MCF 10A (cell line): ENCODE measurements at regions not wholly inside any gene's neighbourhood (a gene's known extent, or its start where the extent isn't known, plus 50 kb on each side); places are given as distances from the start of the nearest gene placed in this dataset.

ENCODE experiments used
- BruUV-seq: library from RNA; stranded (reverse); fragments of 400-500 nt; replicated peaks from 2 replicates; lab custom pipeline; 2021; lab: Mats Ljungman, UMichigan
- CTCF ChIA-PET: fragments of 300-600 bp; sonication (Branson Sonifier 250); formaldehyde crosslinking; extraction: SDS; loops from one replicate; lab custom pipeline; 2021; ENCODE audit warnings: antibody characterized with exemption, inconsistent platforms; lab: Yijun Ruan, JAX
- POLR2A ChIA-PET: fragments of 300-600, 350-650 bp; sonication (Branson Sonifier 250); formaldehyde crosslinking; extraction: SDS; loops from one replicate; lab custom pipeline; 2020; ENCODE audit warnings: antibody characterized with exemption, inconsistent platforms; lab: Yijun Ruan, JAX
- DNase-seq: peaks from one replicate; pipeline ENCODE4 v3.0.0-alpha.2; 2018; ENCODE audit not compliant: unreplicated experiment
- H3K27ac Mint-ChIP-seq: one replicate; pipeline ENCODE4 v1.8.0; 2022; ENCODE audit warnings: mild to moderate bottlenecking, low read depth, mixed read lengths; ENCODE audit not compliant: unreplicated experiment
- H3K27me3 Mint-ChIP-seq: one replicate; pipeline ENCODE4 v1.8.0; 2022; ENCODE audit warnings: mixed read lengths; ENCODE audit not compliant: insufficient read depth, unreplicated experiment
- H3K36me3 Mint-ChIP-seq: one replicate; pipeline ENCODE4 v1.8.0; 2022; ENCODE audit warnings: mild to moderate bottlenecking, moderate library complexity, mixed read lengths; ENCODE audit not compliant: insufficient read depth, unreplicated experiment
- H3K4me1 Mint-ChIP-seq: one replicate; pipeline ENCODE4 v1.8.0; 2022; ENCODE audit warnings: mixed read lengths; ENCODE audit not compliant: insufficient read depth, unreplicated experiment
- H3K4me3 Mint-ChIP-seq: one replicate; pipeline ENCODE4 v1.8.0; 2022; ENCODE audit warnings: mild to moderate bottlenecking, moderate library complexity, mixed read lengths; ENCODE audit not compliant: unreplicated experiment
- H3K9me3 Mint-ChIP-seq: one replicate; pipeline ENCODE4 v1.8.0; 2022; ENCODE audit warnings: mixed read lengths; ENCODE audit not compliant: unreplicated experiment
- intact Hi-C: fragments of 100-400 bp; cut with micrococcal nuclease; formaldehyde crosslinking; loops from 2 replicates; pipeline ENCODE4 v1.14.1; 2022
- TF ChIP-seq, protein P1 (sequence below): fragments of 200-600 bp; IDR thresholded peaks from one replicate; pipeline ENCODE4 v1.8.0; 2022; ENCODE audit warnings: antibody characterized with exemption, mild to moderate bottlenecking; ENCODE audit not compliant: unreplicated experiment

DNA sequence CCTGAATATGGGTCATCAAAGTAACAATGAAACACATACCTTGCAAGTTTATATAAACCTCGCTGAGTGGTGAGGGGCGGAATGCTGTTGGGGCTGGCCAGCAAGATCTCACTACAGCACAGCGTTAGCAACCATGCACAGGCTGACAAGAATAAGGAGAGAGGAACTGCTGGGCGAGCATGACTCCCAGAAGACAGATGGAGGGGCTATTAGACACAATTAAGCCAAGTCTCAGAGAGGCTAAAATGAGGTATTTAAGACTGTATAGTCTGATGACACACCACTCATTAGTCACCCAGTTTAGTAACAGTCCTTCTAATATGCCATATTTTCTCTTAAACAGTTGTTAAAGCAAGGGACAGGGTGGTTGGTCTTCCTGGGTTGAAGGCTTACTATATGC, 340.2 kb upstream of the NR5A2 start:
- Mint-ChIP-seq H3K36me3 (no peaks in the 10 kb centered on the region), H3K27me3 (no peaks in the 10 kb centered on the region), H3K27ac (no peak overlapping the region), H3K4me1 (peaks cover 28% of the 10 kb centered on the region), H3K9me3 (no peaks in the 10 kb centered on the region), H3K4me3 (no peak overlapping the region)
- intact Hi-C loops = loop anchor here (5.0 to 10.0 kb wide), 2 partner anchors 95 to 727 kb away; partner anchors contain the start of gene ZNF281
- CTCF ChIA-PET = interaction anchor here (0.6 to 7.3 kb wide), 18 partner anchors 18 to 829 kb away, joined by 3 to 73 read pairs (median 4); no protein-coding TSS in a partner anchor
- TF ChIP-seq, protein P1, sequence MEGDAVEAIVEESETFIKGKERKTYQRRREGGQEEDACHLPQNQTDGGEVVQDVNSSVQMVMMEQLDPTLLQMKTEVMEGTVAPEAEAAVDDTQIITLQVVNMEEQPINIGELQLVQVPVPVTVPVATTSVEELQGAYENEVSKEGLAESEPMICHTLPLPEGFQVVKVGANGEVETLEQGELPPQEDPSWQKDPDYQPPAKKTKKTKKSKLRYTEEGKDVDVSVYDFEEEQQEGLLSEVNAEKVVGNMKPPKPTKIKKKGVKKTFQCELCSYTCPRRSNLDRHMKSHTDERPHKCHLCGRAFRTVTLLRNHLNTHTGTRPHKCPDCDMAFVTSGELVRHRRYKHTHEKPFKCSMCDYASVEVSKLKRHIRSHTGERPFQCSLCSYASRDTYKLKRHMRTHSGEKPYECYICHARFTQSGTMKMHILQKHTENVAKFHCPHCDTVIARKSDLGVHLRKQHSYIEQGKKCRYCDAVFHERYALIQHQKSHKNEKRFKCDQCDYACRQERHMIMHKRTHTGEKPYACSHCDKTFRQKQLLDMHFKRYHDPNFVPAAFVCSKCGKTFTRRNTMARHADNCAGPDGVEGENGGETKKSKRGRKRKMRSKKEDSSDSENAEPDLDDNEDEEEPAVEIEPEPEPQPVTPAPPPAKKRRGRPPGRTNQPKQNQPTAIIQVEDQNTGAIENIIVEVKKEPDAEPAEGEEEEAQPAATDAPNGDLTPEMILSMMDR = no peak
- no peak for DNase-seq
- BruUV-seq = no TSS peak
- POLR2A ChIA-PET = interaction anchor here (0.7 to 1.3 kb wide), 2 partner anchors 107 to 605 kb away, joined by 3 read pairs; no protein-coding TSS in a partner anchor

DNA sequence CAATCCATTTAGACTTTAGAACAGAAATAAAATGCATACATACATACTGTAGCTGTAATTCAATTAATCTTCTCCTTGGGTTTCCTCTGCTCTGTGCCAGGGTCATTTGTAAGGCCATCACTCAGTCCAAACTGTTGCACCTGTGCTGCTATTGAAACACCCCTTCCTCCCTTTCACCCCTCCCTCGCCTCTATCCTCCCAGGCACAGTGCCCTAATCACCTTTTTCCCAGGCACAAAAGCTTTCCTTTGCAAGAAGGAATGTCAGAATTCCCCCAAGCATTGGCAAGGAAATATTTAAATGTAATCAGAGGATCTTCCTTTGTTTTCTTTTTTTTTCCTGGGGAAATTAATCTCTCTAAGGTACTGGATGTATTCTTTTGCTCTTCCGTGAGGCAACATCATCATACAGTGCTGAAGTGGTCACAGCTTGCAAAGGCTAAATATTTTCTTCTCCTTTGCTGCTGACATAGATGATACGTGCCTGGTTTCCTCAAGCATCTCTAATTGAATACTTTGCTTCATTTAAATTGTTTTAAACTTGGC, 339.3 kb upstream of the NR5A2 start:
- intact Hi-C loops = loop anchor here (5.0 to 10.0 kb wide), 2 partner anchors 94 to 727 kb away; partner anchors contain the start of gene ZNF281
- TF ChIP-seq, protein P1 = no peak
- H3K27ac Mint-ChIP-seq = no peak overlapping the region

DNA sequence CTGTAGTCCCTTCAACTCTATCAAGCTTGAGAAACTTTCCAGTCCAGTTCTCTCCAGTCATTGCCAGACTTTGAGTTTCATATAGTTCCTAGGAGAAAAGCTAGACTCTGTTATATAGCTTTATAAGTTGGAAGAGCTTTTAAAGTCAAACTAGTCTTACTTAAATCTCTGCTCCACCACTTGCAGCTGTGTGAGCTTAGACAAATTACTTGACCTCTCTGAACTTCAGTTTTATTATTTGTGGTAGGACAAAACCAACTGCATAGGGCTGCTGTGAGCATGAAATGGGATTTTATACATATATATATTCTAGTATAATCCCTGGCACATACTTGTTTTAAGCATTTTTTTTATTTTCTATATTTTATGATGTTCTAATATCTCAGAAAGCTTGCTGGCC, 338.7 kb upstream of the NR5A2 start:
- ChIA-PET CTCF (interaction anchor here (0.6 to 7.3 kb wide), 11 partner anchors 32 to 822 kb away, joined by 3 to 73 read pairs (median 4); no protein-coding TSS in a partner anchor), POLR2A (interaction anchor here (0.5 to 0.9 kb wide), 3 partner anchors 55 to 164 kb away, joined by 3 read pairs; no protein-coding TSS in a partner anchor)
- Mint-ChIP-seq H3K27ac (no peak overlapping the region), H3K27me3 (no peaks in the 10 kb centered on the region), H3K4me1 (peaks cover 28% of the 10 kb centered on the region), H3K9me3 (no peaks in the 10 kb centered on the region), H3K4me3 (no peak overlapping the region), H3K36me3 (no peaks in the 10 kb centered on the region)
- TF ChIP-seq, protein P1 = no peak
- no TSS peak for BruUV-seq
- DNase-seq = no peak
- intact Hi-C loops = loop anchor here (5.0 to 10.0 kb wide), 2 partner anchors 94 to 726 kb away; partner anchors contain the start of gene ZNF281

More for the DNA sequence above, 339.3 kb upstream of the NR5A2 start:
- H3K4me1 Mint-ChIP-seq = peaks cover 28% of the 10 kb centered on the region
- DNase-seq = no peak
- no peaks in the 10 kb centered on the region for H3K9me3 Mint-ChIP-seq
- no peak overlapping the region for H3K4me3 Mint-ChIP-seq
- POLR2A ChIA-PET = interaction anchor here (0.5 kb wide), 1 partner anchor 56 kb away, joined by 3 read pairs; no protein-coding TSS in a partner anchor
- no TSS peak for BruUV-seq
- H3K36me3 Mint-ChIP-seq = no peaks in the 10 kb centered on the region
- H3K27me3 Mint-ChIP-seq = no peaks in the 10 kb centered on the region
- CTCF ChIA-PET = interaction anchor here (0.5 to 7.3 kb wide), 11 partner anchors 27 to 823 kb away, joined by 3 to 73 read pairs (median 4); no protein-coding TSS in a partner anchor

DNA sequence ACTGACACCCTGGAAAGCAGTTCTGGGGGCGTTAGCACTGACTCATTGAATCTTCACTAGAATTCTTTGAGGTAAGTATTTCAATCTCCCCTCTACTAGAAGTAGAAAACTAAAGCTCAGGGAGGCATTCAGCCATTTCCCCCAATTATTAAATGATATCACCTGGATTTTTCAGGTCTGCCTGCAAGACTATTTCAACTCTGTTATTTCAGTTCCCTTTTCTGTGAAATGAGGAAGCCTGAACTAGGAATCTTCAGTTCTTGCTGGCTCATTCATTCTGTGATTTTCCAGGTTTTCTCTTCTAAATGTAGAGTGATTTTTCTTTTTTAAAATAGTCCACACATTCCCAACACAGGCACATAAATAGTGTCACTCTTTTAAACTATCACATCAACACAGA, 337.0 kb upstream of the NR5A2 start:
- ChIA-PET POLR2A (interaction anchor here (1.3 kb wide), 1 partner anchor 84 kb away, joined by 3 read pairs; no protein-coding TSS in a partner anchor), CTCF (interaction anchor here (0.6 to 1.8 kb wide), 9 partner anchors 14 to 820 kb away, joined by 3 to 7 read pairs (median 4); no protein-coding TSS in a partner anchor)
- peaks cover 26% of the 10 kb centered on the region for H3K4me1 Mint-ChIP-seq
- no TSS peak for BruUV-seq
- no peak overlapping the region for H3K4me3 Mint-ChIP-seq
- no peaks in the 10 kb centered on the region for H3K27me3 Mint-ChIP-seq
- no peaks in the 10 kb centered on the region for H3K9me3 Mint-ChIP-seq
- TF ChIP-seq, protein P1 = no peak
- intact Hi-C loops = no loop called here
- no peak for DNase-seq
- no peaks in the 10 kb centered on the region for H3K36me3 Mint-ChIP-seq
- no peak overlapping the region for H3K27ac Mint-ChIP-seq
